Renal pelvis (tissue), 1 donor: ENCODE measurements at regions not wholly inside any gene's neighbourhood (a gene's known extent, or its start where the extent isn't known, plus 50 kb on each side); places are given as distances from the start of the nearest gene placed in this dataset.
"Not testable (repeated sequence)": the region's sequence is repeated elsewhere in the genome, so short reads cannot be mapped to it uniquely, and the experiment has no call there.

Experiments used
- DNase-seq: peaks from one replicate; pipeline ENCODE4 v3.0.0-alpha.2; 2013

GRCh38 chrX:115357326-115358120 is 68.0 kb downstream of the LUZP4 start:
- no peak for DNase-seq

- not testable (repeated sequence) for DNase-seq
Measured at GRCh38 chrX:115359508-115359907, 70.0 kb downstream of the LUZP4 start.

DNA sequence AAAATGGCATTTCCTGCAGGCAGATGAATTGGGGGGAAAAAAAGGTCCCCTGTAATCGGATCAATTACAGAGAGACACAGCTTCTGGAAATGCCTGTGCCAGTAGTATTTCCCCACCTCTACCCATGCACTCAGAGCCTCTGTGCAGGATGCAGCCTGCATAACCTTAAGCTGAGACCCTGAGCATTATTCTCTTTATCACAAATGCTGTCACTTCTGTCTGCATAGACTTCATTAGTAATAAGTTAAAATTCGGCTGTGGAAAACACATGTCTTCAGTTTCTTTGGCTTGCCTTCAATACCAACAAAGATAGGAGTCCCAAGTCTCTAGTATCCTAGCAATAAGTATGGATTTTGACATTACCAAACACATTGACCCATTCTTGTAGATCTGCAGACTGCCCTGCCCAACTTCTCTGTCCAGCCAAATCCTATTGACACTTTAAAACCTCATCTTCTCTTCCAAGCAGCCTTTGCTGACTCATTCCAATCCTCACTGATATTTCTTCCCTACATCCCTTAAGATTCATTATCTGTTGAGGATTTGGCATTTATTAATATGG is 70.8 kb downstream of the LUZP4 start:
- no peak for DNase-seq

DNA sequence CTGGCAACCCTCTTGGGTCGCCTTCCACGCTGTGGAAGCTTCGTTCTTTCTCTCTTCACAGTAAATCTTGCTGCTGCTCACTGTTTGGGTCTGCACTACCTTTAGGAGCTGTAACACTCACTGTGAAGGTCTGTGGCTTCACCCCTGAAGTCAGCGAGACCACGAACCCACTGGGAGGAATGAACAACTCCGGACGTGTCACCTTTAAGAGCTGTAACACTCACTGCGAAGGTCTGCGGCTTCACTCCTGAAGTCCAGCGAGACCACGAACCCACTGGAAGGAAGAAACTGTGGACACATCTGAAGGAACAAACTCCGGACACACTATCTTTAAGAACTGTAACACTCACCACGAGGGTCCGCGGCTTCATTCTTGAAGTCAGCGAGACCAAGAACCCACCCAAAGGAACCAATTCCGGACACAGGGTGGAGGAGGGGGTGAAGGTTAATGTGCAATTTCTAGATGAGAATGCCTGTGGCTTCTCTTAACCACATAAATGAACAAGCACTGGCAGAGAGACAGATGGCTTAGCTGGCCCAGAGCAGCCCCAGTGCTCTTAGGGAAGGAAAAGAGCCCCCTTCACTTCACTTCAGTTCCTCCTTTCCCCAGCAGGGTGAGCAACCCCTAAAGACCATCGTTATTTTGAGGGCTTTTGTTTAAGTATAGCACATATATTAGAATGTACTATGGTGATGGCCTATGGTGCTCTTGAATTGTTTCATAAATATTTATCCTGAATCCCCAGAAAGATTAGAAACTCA is 73.0 kb downstream of the LUZP4 start:
- no peak for DNase-seq

DNA sequence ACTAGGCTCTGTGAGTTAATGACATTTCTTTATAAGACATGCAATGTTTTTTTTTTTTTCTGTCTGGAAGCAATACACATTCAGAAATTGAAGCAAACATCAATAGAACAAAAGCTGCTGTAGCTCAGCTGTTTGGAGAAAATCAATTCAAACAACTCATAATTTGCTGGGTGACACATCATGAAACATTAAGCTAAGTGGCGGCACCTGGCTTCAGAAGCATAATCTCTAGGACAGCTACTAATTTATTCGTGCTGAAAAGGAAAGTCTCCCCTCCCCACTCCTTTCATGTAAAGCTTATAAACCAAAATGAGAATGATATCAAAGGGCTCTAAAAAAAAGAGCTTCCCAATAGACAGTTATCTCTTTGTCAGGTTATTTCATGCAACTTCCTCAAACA is 73.9 kb downstream of the LUZP4 start:
- no peak for DNase-seq

DNA sequence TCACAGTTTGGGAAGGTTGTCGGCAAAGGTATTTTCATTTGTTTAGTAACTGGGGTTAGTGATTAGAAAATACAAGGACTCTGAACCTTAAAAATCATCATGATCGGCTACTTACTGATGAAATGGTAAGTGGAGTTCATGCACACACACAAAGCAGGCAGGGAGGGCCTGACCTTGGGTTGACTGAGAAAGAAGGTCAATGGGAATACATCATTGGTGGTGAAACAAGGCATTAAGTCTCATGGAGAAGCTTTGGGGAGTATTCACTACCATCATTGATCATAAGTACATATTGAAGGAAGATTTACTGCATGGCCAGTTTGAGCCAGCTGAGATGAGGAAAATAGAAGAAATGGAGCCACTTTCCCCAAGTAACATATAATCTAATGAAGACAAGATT is 74.4 kb downstream of the LUZP4 start:
- DNase-seq = no peak

DNA sequence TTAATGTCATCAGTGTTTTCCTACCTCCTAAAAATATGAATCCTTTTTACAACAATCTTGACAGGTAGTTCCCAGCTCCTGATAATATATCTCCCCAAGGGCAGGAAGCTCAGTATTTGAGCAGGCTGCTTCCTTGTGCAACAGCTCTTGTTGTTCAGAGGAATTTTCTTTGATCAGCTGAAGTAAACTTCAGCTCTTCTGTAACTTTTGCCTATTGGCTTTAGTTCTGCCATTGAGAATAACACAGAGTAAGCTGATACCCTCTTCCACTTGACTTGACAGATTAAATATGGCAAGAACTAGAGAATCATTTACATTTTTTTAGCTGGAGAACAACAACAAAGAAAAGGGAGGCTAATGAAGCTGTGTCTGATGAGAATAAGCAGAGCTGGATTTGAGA is 75.2 kb downstream of the LUZP4 start:
- no peak for DNase-seq

- DNase-seq = no peak
Measured at GRCh38 chrX:115366535-115366934, 77.0 kb downstream of the LUZP4 start.

DNA sequence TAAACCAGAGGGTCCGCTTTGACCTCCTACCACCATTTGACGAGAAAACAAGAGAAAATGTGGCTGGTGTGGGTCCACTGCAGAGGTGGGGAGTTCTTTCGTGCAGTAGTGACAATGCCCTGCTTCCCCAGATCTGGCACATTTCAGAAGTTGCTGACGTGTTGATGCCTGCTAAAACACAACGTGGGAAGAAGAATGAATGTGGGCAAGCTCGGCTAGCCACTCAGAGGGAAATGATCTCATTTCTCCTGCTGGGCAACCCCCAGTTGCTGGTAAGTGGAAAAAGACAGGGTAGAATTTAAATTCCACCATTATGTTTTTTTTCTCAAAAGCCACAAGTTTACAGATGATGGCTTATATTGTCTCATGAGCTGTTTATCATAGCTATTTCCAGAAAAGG is 77.9 kb downstream of the LUZP4 start:
- DNase-seq = no peak

DNA sequence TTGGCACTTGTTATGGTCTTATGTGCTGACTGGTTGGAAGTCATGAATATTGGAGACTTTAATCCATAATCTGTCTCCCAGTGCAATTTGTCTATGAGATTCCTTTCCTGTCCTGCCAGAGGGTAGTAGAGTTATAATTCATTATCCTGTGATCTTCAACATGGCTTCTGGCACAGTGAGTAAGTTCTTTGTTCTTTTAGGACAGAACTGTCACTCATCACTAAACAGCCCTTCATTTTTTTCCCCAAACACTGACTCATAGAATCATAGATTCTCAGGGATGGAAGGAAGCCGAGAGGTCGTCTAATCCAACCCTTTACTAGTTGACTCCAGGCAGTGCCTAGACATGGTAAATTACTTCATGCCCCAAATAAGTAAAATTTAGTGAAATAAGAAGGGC is 78.4 kb downstream of the LUZP4 start:
- no peak for DNase-seq

- DNase-seq = no peak
Measured at GRCh38 chrX:115368876-115369275, 79.4 kb downstream of the LUZP4 start.

DNA sequence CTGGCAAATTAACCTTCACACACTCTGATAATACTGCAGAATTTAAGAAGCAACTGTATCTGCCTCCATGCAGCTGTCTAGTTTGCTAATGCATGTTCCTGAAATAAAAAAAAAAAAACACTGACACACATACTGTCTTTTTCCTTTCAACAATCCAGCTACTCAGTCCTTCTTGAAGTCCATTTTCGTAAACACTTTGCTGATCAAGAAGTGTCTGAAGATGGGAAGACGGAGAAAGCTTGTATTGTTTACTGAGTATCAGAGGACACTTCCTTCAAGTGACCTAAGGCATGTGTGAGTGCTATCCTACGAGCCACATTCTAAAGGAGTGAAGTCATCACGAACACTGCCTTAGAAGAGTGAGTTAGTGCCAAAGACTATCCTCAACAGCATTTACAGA is 82.6 kb downstream of the LUZP4 start:
- DNase-seq = peak; percentile 15

- no peak for DNase-seq
Measured at GRCh38 chrX:115373308-115373707, 83.8 kb downstream of the LUZP4 start.

DNA sequence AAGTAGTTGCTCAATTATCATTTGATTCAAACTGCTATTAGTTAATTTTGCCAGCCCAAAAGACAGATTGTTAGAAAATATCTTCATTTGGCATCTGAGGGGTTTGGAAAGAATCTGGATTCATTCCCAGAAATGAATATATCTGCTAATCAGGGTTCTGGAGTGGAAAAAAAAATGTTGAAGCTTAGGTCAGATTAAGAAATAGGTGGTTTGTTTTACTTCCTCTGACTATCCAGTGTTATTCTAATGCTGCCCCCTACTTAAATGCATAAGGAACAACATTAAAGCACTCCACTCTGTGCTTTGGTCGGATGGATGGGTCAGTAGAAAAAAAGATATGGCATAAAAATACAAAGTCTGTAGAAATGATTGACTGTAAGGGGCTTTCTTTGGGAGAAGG is 89.0 kb downstream of the LUZP4 start:
- no peak for DNase-seq

- no peak for DNase-seq
Measured at GRCh38 chrX:115387327-115387726, 97.8 kb downstream of the LUZP4 start.

GRCh38 chrX:115388879-115389278 is 99.4 kb downstream of the LUZP4 start:
- DNase-seq = no peak

DNA sequence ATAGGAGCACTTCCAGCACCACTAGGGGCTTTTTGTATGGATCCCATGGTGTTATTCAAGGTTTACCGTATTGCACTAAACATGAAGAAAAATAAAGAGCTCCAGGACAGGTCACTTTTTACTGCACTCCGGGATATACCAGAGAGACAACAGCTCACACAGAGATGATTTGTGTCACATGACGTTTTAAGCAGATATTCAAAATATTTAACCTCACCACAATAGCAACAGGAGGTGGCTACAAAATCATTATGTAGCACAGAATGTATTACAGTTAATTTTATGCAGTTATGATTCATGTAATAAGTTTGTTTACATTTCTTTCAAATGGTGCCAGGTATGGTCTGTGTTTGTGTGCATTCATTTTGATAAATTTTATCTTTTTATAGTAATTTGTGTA is 100.6 kb downstream of the LUZP4 start:
- no peak for DNase-seq

GRCh38 chrX:115392031-115392430 is 102.5 kb downstream of the LUZP4 start:
- DNase-seq = no peak

- DNase-seq = no peak
Measured at GRCh38 chrX:115392871-115393270, 103.4 kb downstream of the LUZP4 start.

- DNase-seq = no peak
Measured at GRCh38 chrX:115393271-115393670, 103.8 kb downstream of the LUZP4 start.

GRCh38 chrX:115394806-115395205 is 105.3 kb downstream of the LUZP4 start:
- not testable (repeated sequence) for DNase-seq

DNA sequence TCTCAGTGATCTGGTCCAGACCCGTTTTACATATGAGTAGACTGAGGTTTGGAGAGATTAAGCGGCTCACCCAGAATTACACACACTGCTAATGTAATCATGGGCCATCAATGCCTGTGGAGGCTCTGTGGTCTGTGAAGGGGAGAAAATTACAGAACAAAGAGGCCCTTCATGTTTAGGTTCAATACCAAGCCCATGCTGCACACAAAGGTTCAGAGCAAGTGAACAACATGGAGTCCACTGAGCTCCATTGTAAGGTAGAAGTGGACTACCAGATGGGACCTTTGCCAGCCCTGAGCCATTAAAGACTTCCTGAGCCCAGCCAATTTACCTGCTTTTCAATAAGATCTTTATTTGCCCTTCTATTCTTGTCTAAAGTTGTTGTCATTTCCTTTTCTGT is 109.8 kb downstream of the LUZP4 start:
- no peak for DNase-seq

GRCh38 chrX:115400960-115401359 is 111.4 kb downstream of the LUZP4 start:
- no peak for DNase-seq
